H9 (cell line): ENCODE measurements at regions not wholly inside any gene's neighbourhood (a gene's known extent, or its start where the extent isn't known, plus 50 kb on each side); places are given as distances from the start of the nearest gene placed in this dataset.

Experiments used
- DNase-seq: peaks from one replicate; pipeline ENCODE4 v3.0.0-alpha.2; 2017
- H2AFZ ChIP-seq: one replicate; pipeline ENCODE4 v1.6.1; 2013; ENCODE audit warnings: mild to moderate bottlenecking, low read length, control low read depth, moderate library complexity
- H2AK5ac ChIP-seq: 2 replicates; pipeline ENCODE4 v1.6.1; 2013; ENCODE audit warnings: low read length, control low read depth, mixed read lengths; ENCODE audit not compliant: insufficient read length
- H2BK120ac ChIP-seq: one replicate; pipeline ENCODE4 v1.6.1; 2013; ENCODE audit warnings: low read depth, mild to moderate bottlenecking, low read length, control low read depth, inconsistent platforms; ENCODE audit not compliant: poor library complexity, severe bottlenecking
- H2BK12ac ChIP-seq: 2 replicates; pipeline ENCODE4 v1.6.1; 2013; ENCODE audit warnings: low read length, control low read depth, mixed read lengths, low read depth; ENCODE audit not compliant: insufficient read length
- H2BK15ac ChIP-seq: 2 replicates; pipeline ENCODE4 v1.6.1; 2013; ENCODE audit warnings: low read depth, low read length, control low read depth
- H2BK20ac ChIP-seq: one replicate; pipeline ENCODE4 v1.6.1; 2013; ENCODE audit warnings: low read depth, mild to moderate bottlenecking, low read length, control low read depth, inconsistent platforms; ENCODE audit not compliant: poor library complexity, severe bottlenecking
- H2BK5ac ChIP-seq: 2 replicates; pipeline ENCODE4 v1.6.1; 2013; ENCODE audit warnings: low read length, control low read depth, mixed read lengths; ENCODE audit not compliant: insufficient read length
- H3K14ac ChIP-seq: 2 replicates; pipeline ENCODE4 v1.6.1; 2013; ENCODE audit warnings: low read length, control low read depth; ENCODE audit not compliant: insufficient read depth
- H3K18ac ChIP-seq: 2 replicates; pipeline ENCODE4 v1.6.1; 2013; ENCODE audit warnings: low read depth, mild to moderate bottlenecking, mixed read lengths, low read length, control low read depth; ENCODE audit not compliant: insufficient read length
- H3K23ac ChIP-seq: 2 replicates; pipeline ENCODE4 v1.6.1; 2013; ENCODE audit warnings: low read length, control low read depth, mixed read lengths, low read depth; ENCODE audit not compliant: insufficient read length
- H3K23me2 ChIP-seq: 2 replicates; pipeline ENCODE4 v1.6.1; 2013; ENCODE audit warnings: low read depth, mild to moderate bottlenecking, mixed read lengths, low read length, control low read depth; ENCODE audit not compliant: insufficient read length, poor library complexity, severe bottlenecking
- H3K27ac ChIP-seq: 2 replicates; pipeline ENCODE4 v1.5.1; 2013; ENCODE audit warnings: low read length, control low read depth, mixed read lengths, low read depth; ENCODE audit not compliant: insufficient read length
- H3K27me3 ChIP-seq: 2 replicates; pipeline ENCODE4 v1.6.1; 2013; ENCODE audit warnings: low read length, control low read depth, inconsistent platforms; ENCODE audit not compliant: insufficient read depth
- H3K4ac ChIP-seq: 2 replicates; pipeline ENCODE4 v1.6.1; 2013; ENCODE audit warnings: low read depth, mild to moderate bottlenecking, control low read depth, inconsistent platforms, low read length, moderate library complexity
- H3K4me1 ChIP-seq: 2 replicates; pipeline ENCODE4 v1.6.1; 2013; ENCODE audit warnings: low read length, control low read depth, inconsistent platforms; ENCODE audit not compliant: insufficient read depth
- H3K4me2 ChIP-seq: 2 replicates; pipeline ENCODE4 v1.6.1; 2013; ENCODE audit warnings: low read length, control low read depth, mixed read lengths; ENCODE audit not compliant: insufficient read length, insufficient read depth
- H3K56ac ChIP-seq: 2 replicates; pipeline ENCODE4 v1.6.1; 2013; ENCODE audit warnings: low read depth, mild to moderate bottlenecking, mixed read lengths, low read length, control low read depth; ENCODE audit not compliant: insufficient read length
- H3K79me1 ChIP-seq: 2 replicates; pipeline ENCODE4 v1.6.1; 2013; ENCODE audit warnings: low read depth, mild to moderate bottlenecking, moderate library complexity, low read length, control low read depth, inconsistent platforms; ENCODE audit not compliant: insufficient read depth, poor library complexity, severe bottlenecking
- H3K79me2 ChIP-seq: 2 replicates; pipeline ENCODE4 v1.6.1; 2013; ENCODE audit warnings: low read length, control low read depth, inconsistent platforms; ENCODE audit not compliant: insufficient read depth
- H3K9ac ChIP-seq: 2 replicates; pipeline ENCODE4 v1.6.1; 2013; ENCODE audit warnings: low read length, control low read depth, mixed read lengths; ENCODE audit not compliant: insufficient read length; ENCODE audit errors: extremely low read depth
- H3K9me3 ChIP-seq: one replicate; pipeline ENCODE4 v1.6.1; 2013; ENCODE audit warnings: low read depth, low read length, inconsistent platforms; ENCODE audit not compliant: control insufficient read depth
- H3T11ph ChIP-seq: one replicate; pipeline ENCODE4 v1.6.1; 2013; ENCODE audit warnings: mild to moderate bottlenecking, low read length, control low read depth, inconsistent platforms
- H4K20me1 ChIP-seq: one replicate; pipeline ENCODE4 v1.6.1; 2013; ENCODE audit not compliant: control insufficient read depth, insufficient read length, insufficient read depth
- H4K5ac ChIP-seq: 2 replicates; pipeline ENCODE4 v1.6.1; 2013; ENCODE audit warnings: low read depth, mild to moderate bottlenecking, mixed read lengths, low read length, control low read depth; ENCODE audit not compliant: insufficient read length
- H4K8ac ChIP-seq: replicated peaks from 2 replicates; pipeline ENCODE4 v1.6.1; 2013; ENCODE audit warnings: low read length, control low read depth, mixed read lengths, low read depth; ENCODE audit not compliant: insufficient read length
- H4K91ac ChIP-seq: 2 replicates; pipeline ENCODE4 v1.6.1; 2013; ENCODE audit warnings: low read depth, mild to moderate bottlenecking, moderate library complexity, mixed read lengths, low read length, control low read depth; ENCODE audit not compliant: insufficient read length
- H3K27ac Mint-ChIP-seq, 3 experiments: 2 replicates in 2 of 3; 3 replicates in 1 of 3; pipeline ENCODE4 v1.8.0; 2020 to 2021; ENCODE audit warnings: mixed read lengths in 3 of 3, mild to moderate bottlenecking in 1 of 3, moderate library complexity in 1 of 3
- H3K27me3 Mint-ChIP-seq: 2 replicates; pipeline ENCODE4 v1.8.0; 2021; ENCODE audit warnings: low read depth, mild to moderate bottlenecking, moderate library complexity, mixed read lengths
- H3K36me3 Mint-ChIP-seq, 3 experiments: 2 replicates in 2 of 3; 3 replicates in 1 of 3; pipeline ENCODE4 v1.8.0; 2020 to 2021; ENCODE audit warnings: low read depth in 3 of 3, mixed read lengths in 3 of 3; ENCODE audit not compliant: insufficient read depth in 1 of 3
- H3K4me1 Mint-ChIP-seq, 2 experiments: 2 replicates each; pipeline ENCODE4 v1.8.0; 2020; ENCODE audit warnings: mixed read lengths in 2 of 2
- H3K4me3 Mint-ChIP-seq, 2 experiments: 2 replicates in 1 of 2; 3 replicates in 1 of 2; pipeline ENCODE4 v1.8.0; 2020 to 2021; ENCODE audit warnings: mild to moderate bottlenecking in 2 of 2, mixed read lengths in 2 of 2, moderate library complexity in 1 of 2
- H3K9me3 Mint-ChIP-seq, 2 experiments: 2 replicates in 1 of 2; 3 replicates in 1 of 2; pipeline ENCODE4 v1.8.0; 2020; ENCODE audit warnings: mild to moderate bottlenecking in 2 of 2, mixed read lengths in 2 of 2, moderate library complexity in 1 of 2
- WGBS: extraction: QIAGEN DNeasy Blood & Tissue Kit; methylation state at CpG from one replicate; pipeline ENCODE4 v1.1.7; 2013; ENCODE audit warnings: missing lambda C conversion rate, low lambda C conversion rate, mixed read lengths; ENCODE audit not compliant: insufficient read length; ENCODE audit errors: extremely low coverage; 5-methylcytosine and 5-hydroxymethylcytosine counted together
- TF ChIP-seq, protein P1 (sequence below): fragments of 200-600 bp; sonication (generic); conservative IDR thresholded peaks from 3 replicates; pipeline ENCODE4 v1.8.0; 2021; ENCODE audit warnings: antibody characterized with exemption, mild to moderate bottlenecking

GRCh38 chr1:83095570-83095969 is 903.4 kb downstream of the TTLL7 start:
- H3K23me2 ChIP-seq = no peaks in the 10 kb centered on the region
- H3K9me3 Mint-ChIP-seq = 0 out of 5 replicates have a peak, but pooled peaks cover 0 to 2% of the 10 kb centered on the region in 2 experiments
- no CpG with 5 or more reads among the region's 5 CpGs for WGBS

More at GRCh38 chr1:83095570-83095969, 903.4 kb downstream of the TTLL7 start:
- no peak for DNase-seq
- Histone ChIP-seq H3K9me3 (no peaks in the 10 kb centered on the region), H2BK12ac (no peak overlapping the region), H3K79me1 (no peaks in the 10 kb centered on the region), H4K91ac (no peak overlapping the region), H3T11ph (no peak overlapping the region), H3K79me2 (no peaks in the 10 kb centered on the region), H3K14ac (no peak overlapping the region), H3K9ac (no peak overlapping the region), H2BK15ac (no peak overlapping the region), H3K23ac (no peak overlapping the region), H3K4me1 (no peaks in the 10 kb centered on the region), H3K56ac (no peak overlapping the region), H2BK120ac (no peak overlapping the region), H3K18ac (no peak overlapping the region), H3K4ac (no peak overlapping the region), H3K4me2 (no peak overlapping the region), H4K8ac (no peak overlapping the region), H3K27me3 (no peaks in the 10 kb centered on the region), H2AK5ac (no peak overlapping the region), H2BK20ac (no peak overlapping the region), H2AFZ (no peak overlapping the region), H3K27ac (no peak overlapping the region), H2BK5ac (no peak overlapping the region), H4K5ac (no peak overlapping the region), H4K20me1 (no peaks in the 10 kb centered on the region)
- TF ChIP-seq, protein P1, sequence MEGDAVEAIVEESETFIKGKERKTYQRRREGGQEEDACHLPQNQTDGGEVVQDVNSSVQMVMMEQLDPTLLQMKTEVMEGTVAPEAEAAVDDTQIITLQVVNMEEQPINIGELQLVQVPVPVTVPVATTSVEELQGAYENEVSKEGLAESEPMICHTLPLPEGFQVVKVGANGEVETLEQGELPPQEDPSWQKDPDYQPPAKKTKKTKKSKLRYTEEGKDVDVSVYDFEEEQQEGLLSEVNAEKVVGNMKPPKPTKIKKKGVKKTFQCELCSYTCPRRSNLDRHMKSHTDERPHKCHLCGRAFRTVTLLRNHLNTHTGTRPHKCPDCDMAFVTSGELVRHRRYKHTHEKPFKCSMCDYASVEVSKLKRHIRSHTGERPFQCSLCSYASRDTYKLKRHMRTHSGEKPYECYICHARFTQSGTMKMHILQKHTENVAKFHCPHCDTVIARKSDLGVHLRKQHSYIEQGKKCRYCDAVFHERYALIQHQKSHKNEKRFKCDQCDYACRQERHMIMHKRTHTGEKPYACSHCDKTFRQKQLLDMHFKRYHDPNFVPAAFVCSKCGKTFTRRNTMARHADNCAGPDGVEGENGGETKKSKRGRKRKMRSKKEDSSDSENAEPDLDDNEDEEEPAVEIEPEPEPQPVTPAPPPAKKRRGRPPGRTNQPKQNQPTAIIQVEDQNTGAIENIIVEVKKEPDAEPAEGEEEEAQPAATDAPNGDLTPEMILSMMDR = no peak
- H3K27ac Mint-ChIP-seq = no peak overlapping the region; a peak in 1 of 7 replicates
- no peak overlapping the region for H3K4me3 Mint-ChIP-seq
- H3K36me3 Mint-ChIP-seq = peaks cover 0 to 3% (median 2%) of the 10 kb centered on the region in 3 experiments; a peak in 2 of 7 replicates
- no peaks in the 10 kb centered on the region for H3K27me3 Mint-ChIP-seq
- peaks cover 0 to 4% of the 10 kb centered on the region in 2 experiments; a peak in 3 of 4 replicates for H3K4me1 Mint-ChIP-seq
